Astrocyte of the spinal cord (primary cell): ENCODE measurements at regions not wholly inside any gene's neighbourhood (a gene's known extent, or its start where the extent isn't known, plus 50 kb on each side); places are given as distances from the start of the nearest gene placed in this dataset.

Source experiments
- DNase-seq: peaks from one replicate; pipeline ENCODE4 v3.0.0; 2011; ENCODE audit warnings: low read depth, low spot score
- H3K4me3 ChIP-seq: 2 replicates; pipeline ENCODE4 v1.5.1; 2011; ENCODE audit warnings: low read depth, mild to moderate bottlenecking, low read length, moderate library complexity
- in situ Hi-C: cut with HindIII; loops from 2 replicates; pipeline ENCODE4 v1.10.0; 2017; ENCODE audit warnings: low sequenced_read_pairs
- TF ChIP-seq, protein P1 (sequence below): IDR thresholded peaks from 2 replicates; pipeline ENCODE4 v1.5.1; 2012; ENCODE audit warnings: low read depth, mild to moderate bottlenecking, low read length, inconsistent platforms

- H3K4me3 ChIP-seq, result no peak overlapping the region
- in situ Hi-C loops, result no loop called here
- peak; percentile 51 for DNase-seq
- TF ChIP-seq, protein P1, sequence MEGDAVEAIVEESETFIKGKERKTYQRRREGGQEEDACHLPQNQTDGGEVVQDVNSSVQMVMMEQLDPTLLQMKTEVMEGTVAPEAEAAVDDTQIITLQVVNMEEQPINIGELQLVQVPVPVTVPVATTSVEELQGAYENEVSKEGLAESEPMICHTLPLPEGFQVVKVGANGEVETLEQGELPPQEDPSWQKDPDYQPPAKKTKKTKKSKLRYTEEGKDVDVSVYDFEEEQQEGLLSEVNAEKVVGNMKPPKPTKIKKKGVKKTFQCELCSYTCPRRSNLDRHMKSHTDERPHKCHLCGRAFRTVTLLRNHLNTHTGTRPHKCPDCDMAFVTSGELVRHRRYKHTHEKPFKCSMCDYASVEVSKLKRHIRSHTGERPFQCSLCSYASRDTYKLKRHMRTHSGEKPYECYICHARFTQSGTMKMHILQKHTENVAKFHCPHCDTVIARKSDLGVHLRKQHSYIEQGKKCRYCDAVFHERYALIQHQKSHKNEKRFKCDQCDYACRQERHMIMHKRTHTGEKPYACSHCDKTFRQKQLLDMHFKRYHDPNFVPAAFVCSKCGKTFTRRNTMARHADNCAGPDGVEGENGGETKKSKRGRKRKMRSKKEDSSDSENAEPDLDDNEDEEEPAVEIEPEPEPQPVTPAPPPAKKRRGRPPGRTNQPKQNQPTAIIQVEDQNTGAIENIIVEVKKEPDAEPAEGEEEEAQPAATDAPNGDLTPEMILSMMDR, result peak; percentile 62
Observed at GRCh38 chr21:17925899-17926298, 106.7 kb upstream of the C21orf91 start.

DNA sequence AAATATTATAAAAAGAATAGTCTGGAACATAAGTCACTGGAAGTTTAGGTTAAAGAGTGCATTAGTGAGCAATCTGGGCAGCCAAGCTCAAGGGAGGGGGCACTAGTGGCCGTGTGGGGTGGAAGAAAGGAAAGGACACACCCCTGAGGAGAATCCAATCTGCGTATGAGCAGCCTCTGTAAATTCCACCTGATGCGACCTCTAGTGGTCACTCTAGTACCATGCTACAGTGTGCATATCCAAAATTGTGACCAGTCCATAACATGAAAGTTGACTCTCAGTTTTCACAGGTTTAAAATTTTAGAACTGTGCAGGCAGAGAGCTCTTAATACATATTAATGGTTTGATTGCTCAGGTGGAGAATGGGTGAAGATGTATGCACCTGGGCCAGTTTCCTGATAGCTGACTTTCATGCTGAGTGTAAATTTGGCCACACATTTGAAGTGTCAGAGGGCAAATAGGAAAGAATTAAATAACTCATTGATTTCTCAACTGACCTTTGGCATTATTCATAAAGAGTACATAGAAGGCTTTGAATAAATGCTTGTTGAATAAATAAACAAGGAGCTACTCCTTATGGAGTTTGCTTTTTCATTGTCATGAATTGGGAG lies 105.9 kb upstream of the C21orf91 start:
- DNase-seq, result peak; percentile 57
- H3K4me3 ChIP-seq, result no peak overlapping the region
- in situ Hi-C loops, result no loop called here
- TF ChIP-seq, protein P1, result peak; percentile 92

DNA sequence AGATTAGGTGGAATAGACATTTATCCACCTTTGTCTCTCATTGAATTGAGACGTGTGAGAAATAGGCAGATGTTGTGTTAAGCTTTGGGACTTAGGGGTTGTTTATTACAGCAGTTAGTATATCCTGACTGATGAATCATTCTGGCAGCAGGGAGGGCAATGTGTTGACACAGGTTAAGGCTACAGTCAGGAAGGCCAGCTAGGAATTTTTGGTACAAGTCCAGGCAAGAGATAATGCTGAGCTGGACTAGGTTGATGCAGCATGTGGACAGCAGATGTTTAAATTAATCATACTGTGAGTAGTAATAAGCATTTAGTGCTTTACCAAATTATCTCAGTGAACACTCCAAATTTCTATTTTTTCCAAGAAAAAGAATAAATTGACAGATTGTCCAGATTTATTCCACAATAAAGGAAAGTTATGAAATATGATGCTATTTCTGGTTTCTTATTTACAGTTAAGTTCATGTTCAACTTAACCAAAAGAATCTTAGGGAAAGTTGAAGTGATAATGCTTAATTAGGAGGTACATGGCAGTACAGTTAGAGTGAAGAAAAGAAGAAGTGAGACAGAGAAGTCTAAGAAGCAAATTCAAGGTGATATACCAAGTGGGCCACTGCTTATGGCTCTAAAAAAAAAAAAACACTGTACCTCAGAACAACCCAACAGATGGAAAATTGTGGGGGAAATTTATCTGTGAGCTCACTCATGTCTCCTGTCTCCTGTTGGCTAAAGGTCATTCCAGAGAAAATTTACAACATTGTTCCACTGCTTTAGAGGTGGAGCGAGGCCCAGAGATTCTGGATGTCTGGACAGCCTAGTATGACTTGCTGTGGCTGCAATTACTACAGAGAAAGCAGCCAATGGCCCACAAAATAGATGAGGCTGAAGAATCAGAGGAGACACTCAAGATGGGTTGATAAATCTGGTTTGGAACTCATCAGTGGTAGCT lies 102.7 kb upstream of the C21orf91 start:
- H3K4me3 ChIP-seq, result no peak overlapping the region
- in situ Hi-C loops, result no loop called here
- peak; percentile 72 for DNase-seq
- TF ChIP-seq, protein P1, result no peak

DNA sequence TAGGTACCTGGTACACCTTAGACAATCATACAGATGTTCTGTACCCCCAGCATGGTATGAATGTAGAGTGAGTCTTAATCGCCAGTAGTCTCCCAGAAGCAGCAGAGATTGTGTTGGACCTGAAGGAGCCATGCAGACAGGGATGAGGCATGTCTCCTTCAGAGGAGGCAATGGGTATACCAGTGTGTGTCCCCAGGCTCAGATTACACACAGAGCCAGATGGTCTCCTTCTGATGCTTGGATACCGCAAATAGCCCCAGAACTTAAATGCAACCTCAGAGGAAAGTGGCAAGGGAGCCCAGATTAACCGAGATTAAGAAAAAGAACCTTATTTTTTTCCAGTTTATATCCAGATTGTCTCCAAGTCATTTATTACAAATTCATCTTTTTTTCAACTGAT lies 96.8 kb upstream of the C21orf91 start:
- no peak for DNase-seq
- in situ Hi-C loops, result no loop called here
- no peak overlapping the region for H3K4me3 ChIP-seq
- TF ChIP-seq, protein P1, result no peak

- TF ChIP-seq, protein P1, result no peak
- in situ Hi-C loops, result no loop called here
- H3K4me3 ChIP-seq, result no peak overlapping the region
- peak; percentile 85 for DNase-seq
Observed at GRCh38 chr21:17911628-17912027, 92.5 kb upstream of the C21orf91 start.

DNA sequence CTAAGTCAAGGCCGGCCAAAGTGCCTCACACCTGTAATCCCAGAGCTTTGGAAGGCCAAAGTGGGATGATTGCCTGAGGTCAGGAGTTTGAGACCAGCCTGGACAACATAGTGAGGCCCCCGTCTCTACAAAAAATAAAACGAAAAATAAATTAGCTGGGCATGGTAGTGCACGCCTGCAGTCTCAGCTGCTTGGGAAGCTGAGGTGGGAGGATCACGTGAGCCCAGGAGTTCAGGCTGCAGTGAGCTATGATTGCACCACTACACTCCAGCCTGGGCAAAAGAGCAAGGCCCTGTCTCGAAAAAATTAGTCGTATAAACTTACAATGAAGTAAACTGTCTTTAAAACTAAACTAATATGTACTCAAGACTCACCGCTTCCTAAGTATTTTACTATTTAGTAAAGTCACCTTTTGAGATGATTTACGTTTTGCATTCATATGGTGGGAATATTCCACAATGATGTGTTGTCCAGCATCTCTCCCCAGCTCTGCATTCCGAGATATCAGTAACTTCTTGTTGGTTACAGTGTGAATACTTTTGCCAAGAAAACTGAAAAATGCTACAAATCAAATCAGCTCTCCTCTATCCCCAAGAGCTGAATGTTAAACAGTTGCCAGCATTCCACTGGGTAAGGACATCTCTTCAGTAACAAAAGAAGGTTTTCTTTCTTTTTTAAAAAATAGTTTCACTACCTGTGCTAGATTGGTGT lies 84.9 kb upstream of the C21orf91 start:
- TF ChIP-seq, protein P1, result no peak
- in situ Hi-C loops, result no loop called here
- H3K4me3 ChIP-seq, result no peak overlapping the region
- DNase-seq, result no peak
